NAMALWA (cell line): ENCODE measurements at regions not wholly inside any gene's neighbourhood (a gene's known extent, or its start where the extent isn't known, plus 50 kb on each side); places are given as distances from the start of the nearest gene placed in this dataset.

Experiments
- DNase-seq: peaks from one replicate; pipeline ENCODE4 v3.0.0-alpha.2; 2015; ENCODE audit warnings: low spot score

- peak; percentile 51 for DNase-seq
These were observed 304.4 kb upstream of the SMC2 start for GRCh38 chr9:103789686-103790085.

GRCh38 chr9:103798620-103799019, 295.5 kb upstream of the SMC2 start:
- peak; percentile 7 for DNase-seq

DNA sequence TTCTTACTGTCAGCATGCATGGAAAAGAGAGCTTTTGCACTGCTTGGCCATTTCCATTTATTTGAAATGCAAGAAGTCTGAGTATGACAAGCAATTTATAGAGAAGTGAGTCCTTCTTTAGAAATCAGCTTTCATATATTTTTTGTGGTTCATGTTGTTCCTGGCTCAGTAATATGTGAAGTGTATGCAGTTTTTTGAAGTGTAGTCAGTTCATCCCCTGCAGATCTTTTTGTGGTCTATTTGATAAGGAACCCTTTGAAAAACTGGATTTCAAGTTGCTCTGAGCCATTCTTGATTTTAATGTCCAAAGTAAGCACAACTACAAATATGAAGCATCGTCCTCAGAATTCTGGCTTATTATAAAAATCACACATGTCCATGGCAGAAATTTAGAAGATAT, 294.1 kb upstream of the SMC2 start:
- DNase-seq: no peak

- no peak for DNase-seq
These were observed 292.0 kb upstream of the SMC2 start for GRCh38 chr9:103802068-103802467.

GRCh38 chr9:103803245-103803644, 290.9 kb upstream of the SMC2 start:
- DNase-seq: no peak

DNA sequence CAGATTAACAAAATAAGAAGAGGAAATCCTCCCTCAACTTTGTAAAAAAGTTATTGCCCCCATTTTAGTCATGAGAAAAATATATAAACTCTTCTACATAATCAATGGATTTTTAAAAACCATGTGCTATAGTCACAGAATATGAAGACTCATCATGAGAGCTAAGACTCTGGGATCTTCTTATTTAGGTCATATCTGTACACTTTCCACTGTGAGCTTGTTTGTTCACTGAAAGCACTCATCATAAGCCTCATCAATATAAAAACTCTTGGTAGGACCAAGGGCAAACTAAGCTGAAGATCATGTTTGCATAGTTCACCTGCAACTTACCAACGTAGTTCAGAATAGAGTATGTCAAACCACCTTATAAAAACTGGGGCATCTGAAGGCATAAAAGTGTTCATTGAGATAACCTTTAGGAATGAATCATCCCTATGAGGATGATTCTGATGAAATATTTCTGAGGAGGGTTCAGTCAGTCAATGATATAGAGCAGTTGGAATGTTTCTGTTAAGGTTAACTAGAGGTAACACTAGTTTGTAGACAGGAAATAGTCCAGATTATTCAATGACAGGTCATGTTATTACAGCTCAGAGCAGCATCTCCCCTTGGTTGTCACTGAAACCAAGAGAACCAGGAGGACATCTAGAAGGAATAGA, 289.9 kb upstream of the SMC2 start:
- no peak for DNase-seq

- DNase-seq: no peak
These were observed 284.4 kb upstream of the SMC2 start for GRCh38 chr9:103809745-103810144.

- DNase-seq: no peak
These were observed 282.6 kb upstream of the SMC2 start for GRCh38 chr9:103811462-103811861.

- DNase-seq: no peak
These were observed 278.0 kb upstream of the SMC2 start for GRCh38 chr9:103816146-103816545.

DNA sequence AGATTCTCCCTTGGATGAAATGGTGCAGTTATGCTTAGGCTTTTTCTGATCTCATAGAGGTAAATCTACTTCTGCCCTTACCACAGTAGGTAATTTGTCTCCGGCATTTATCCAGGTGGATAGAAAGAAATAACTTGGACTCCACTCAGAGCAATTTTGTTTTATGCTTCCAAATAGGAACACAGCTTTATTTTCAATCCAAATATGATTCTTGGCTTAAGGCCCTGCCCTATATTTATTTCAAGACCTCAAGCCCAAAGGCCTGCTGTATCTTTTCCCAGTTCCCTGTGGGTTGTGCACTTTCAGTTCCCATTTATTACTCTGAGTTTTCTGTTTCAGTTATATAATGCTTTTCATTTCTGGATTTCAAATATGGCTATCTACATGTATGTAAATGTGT, 274.2 kb upstream of the SMC2 start:
- no peak for DNase-seq

DNA sequence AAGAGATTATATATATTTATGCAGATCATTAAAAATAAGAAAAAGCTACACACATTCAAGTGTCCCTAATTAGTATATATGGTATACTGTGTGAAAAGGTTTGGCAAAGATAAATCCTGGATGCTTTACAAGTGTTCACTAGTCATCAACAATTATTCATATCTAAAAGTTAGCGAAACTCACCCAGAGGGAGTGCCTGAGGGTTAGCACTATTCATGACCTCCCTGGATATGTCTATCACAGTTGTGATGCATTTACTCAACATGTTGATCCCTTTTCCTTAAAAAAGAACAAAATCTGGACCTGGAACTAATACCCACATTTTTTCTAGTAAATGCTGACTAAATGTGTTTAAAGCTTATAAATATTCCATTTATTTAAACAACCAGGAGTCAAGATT, 273.0 kb upstream of the SMC2 start:
- DNase-seq: no peak

- no peak for DNase-seq
These were observed 256.2 kb upstream of the SMC2 start for GRCh38 chr9:103837940-103838339.

DNA sequence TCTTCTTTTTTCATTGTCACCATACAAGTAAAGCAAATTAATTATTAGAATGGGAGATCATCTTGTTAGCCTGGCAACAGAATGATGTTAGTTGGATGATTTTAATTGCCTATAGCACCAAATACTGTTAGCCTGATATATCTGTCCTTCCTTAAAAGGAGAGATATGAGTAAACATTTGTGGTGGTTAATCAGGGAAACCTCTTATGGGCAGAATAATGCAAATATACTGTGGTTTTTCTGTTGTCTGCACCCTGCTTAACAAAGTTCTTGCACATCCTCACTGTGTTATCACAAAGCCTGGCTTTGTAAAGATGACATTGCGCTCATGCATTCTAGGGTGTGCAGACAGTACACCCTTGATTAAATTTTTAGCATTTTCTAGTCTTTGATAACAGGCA, 254.9 kb upstream of the SMC2 start:
- no peak for DNase-seq

- DNase-seq: no peak
These were observed 226.2 kb upstream of the SMC2 start for GRCh38 chr9:103867886-103868285.

DNA sequence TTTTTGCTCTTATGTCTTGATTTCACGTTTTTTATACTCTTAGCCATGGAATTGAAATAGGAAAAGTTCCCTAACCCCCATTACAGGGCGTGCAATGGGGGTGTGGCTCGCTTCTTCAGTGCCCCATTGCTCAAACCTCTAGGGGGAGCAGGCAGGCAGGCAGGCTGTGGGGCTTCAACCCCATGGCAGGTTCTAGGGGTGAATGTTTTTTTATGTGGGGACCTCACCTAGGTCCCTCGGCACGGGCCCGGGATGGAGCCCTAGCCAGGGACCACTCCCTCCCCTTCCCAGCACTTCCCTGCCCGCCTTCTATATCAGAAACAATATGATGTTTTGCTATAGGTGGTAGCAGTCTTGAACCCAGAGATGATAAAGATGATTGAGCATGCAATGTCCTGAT, 221.3 kb upstream of the SMC2 start:
- DNase-seq: no peak

DNA sequence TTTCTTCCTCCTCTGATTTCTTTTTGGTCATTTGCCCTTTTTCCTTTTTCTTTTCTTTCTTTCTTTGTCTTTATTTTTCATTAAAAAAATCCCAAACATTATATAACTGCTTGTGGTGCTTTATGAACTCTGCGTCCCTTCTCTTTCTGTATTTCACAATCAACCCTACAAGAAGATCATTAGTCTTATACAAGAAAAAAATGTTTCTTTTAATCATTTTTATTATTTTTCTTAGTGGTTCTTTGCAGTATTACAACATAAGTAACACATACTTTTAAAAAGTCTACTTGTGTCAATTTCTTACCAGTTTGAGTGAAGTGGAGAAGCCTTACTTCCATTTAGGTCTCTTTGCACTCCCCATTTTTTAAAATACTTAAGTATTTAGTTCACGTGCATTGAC, 212.7 kb upstream of the SMC2 start:
- DNase-seq: no peak

GRCh38 chr9:103889989-103890388, 204.1 kb upstream of the SMC2 start:
- no peak for DNase-seq

DNA sequence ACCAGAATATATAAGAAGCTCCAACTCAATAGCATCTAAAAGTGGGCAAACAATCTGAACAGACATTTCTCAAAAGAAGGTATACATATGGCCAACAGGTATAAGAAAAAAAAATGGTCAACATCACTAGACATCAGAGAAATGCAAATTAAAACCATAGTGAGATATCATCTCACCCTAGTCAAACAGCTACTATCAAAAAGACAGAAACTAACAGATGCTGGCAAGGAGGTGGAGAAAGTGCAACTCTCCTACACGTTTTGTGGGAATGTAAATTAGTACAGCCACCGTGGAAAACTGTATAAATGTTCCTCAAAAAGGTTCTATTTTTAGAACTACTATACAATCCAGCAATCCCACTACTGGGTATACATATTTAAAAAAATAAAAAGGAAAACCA, 199.9 kb upstream of the SMC2 start:
- no peak for DNase-seq

DNA sequence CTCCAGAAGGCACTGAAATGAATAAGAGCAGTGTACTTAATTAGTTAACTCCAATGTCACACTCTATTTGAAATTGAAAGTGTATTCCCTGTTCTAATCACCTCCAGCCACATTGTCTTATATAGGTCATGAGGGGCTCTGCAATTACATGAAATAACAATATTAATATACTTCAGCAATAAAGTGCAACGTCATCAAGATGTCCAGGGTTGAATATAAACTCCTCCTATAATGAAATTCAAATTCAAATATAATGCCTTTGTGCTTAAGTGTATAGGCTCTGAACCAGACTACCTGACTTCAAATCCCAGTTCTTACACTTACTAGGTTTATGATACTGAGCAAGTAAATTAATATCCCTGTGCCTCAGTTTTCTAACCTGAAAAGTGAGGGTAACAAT, 195.6 kb upstream of the SMC2 start:
- DNase-seq: no peak

- DNase-seq: no peak
These were observed 194.2 kb upstream of the SMC2 start for GRCh38 chr9:103899866-103900265.

DNA sequence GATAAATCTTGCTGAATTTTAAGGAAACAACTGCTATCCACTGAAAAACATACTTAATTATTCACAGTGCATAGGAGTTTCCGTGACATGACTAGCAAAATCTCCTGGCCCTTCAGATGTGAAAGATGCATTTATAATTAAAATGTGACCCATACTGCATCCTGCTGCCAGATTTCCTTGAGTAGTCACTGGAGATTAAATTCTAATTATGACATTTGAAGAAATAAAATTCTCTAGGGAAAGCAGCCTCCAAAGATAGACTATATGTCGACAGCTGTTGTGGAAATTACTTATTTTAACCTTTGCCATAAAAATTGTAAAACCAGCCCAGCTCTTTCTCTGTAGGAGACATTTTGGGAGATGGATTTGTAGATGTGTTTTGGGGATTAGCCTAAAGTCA, 193.6 kb upstream of the SMC2 start:
- no peak for DNase-seq

DNA sequence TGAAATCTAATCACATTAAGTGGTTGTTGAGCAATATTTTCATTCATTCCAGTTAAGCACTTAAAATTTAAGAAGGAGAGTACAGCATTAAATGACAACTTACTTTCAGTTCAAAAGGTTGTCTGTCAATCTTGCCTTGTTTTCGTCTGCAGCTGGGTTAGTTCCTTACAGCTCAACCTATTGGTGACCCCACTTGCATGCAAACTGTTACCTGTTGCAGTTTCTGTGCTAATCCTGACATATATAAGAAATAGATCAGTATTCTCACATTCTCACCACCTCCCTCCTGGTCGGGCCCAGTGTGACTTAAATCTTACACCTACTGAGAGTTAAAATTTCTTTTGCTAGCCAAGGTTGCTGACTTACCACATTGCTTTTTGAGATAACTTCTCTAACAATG, 191.8 kb upstream of the SMC2 start:
- no peak for DNase-seq

GRCh38 chr9:103904242-103904641, 189.9 kb upstream of the SMC2 start:
- DNase-seq: no peak

GRCh38 chr9:103913899-103914298, 180.2 kb upstream of the SMC2 start:
- DNase-seq: no peak
